Activated B cell treated with CpG ODN at 0.5 μM for 24 hours (primary cell): ENCODE measurements at regions not wholly inside any gene's neighbourhood (a gene's known extent, or its start where the extent isn't known, plus 50 kb on each side); places are given as distances from the start of the nearest gene placed in this dataset.

ENCODE experiments used
- ATAC-seq: fragments of 200-7000 bp; cut with Tn5 transposase; one replicate; pipeline ENCODE4 v1.10.0; 2021; ENCODE audit warnings: low read depth, mild to moderate bottlenecking, moderate library complexity
- CTCF ChIA-PET: fragments of 350-600 bp; sonication (Branson Sonifier 250); formaldehyde crosslinking; loops from one replicate; lab custom pipeline; 2021; ENCODE audit warnings: antibody characterized with exemption; lab: Charles Lee
- POLR2A ChIA-PET: fragments of 350-600 bp; sonication (Branson Sonifier 250); formaldehyde crosslinking; loops from one replicate; lab custom pipeline; 2021; ENCODE audit warnings: antibody characterized with exemption; lab: Charles Lee
- DNase-seq: peaks from one replicate; pipeline ENCODE4 v3.0.0; 2022
- H3K27ac Mint-ChIP-seq: one replicate; pipeline ENCODE4 v1.8.0; 2020; ENCODE audit warnings: mixed read lengths
- H3K27me3 Mint-ChIP-seq: one replicate; pipeline ENCODE4 v1.8.0; 2021; ENCODE audit warnings: mixed read lengths
- H3K36me3 Mint-ChIP-seq: one replicate; pipeline ENCODE4 v1.8.0; 2021; ENCODE audit warnings: low read depth, mixed read lengths
- H3K4me1 Mint-ChIP-seq: one replicate; pipeline ENCODE4 v1.8.0; 2021; ENCODE audit warnings: mixed read lengths
- H3K4me3 Mint-ChIP-seq: one replicate; pipeline ENCODE4 v1.8.0; 2020; ENCODE audit warnings: mild to moderate bottlenecking, mixed read lengths
- H3K9me3 Mint-ChIP-seq: one replicate; pipeline ENCODE4 v1.8.0; 2020; ENCODE audit warnings: mixed read lengths
- intact Hi-C: fragments of 100-400 bp; cut with micrococcal nuclease; formaldehyde crosslinking; loops from one replicate; pipeline ENCODE4 v1.15.1; 2024
- TF ChIP-seq, protein P1 (sequence below): fragments of 200-600 bp; IDR thresholded peaks from one replicate; pipeline ENCODE4 v1.8.0; 2022; ENCODE audit warnings: antibody characterized with exemption, mild to moderate bottlenecking

DNA sequence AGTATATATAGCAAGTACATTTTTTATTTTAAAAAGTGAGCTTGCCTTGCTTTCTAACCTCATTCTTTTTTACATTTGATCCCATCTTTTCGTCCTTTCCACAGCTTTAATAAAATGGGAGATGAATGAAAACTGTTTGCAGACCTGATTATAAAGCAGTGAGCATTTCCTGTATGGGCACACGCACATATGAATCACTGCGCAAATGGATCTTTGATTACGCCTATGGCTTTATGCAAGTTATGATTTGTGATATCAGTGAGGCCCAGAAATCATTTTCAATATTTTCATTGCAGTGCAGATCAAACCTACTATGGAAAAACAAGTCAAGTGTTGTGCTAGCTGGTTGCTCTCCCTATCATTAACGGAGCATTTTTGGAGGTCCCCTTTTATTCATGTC is 1073.0 kb downstream of the MAT2B start:
- DNase-seq: no peak
- no peak overlapping the region for H3K27ac Mint-ChIP-seq
- no peaks in the 10 kb centered on the region for H3K27me3 Mint-ChIP-seq
- H3K4me1 Mint-ChIP-seq: no peaks in the 10 kb centered on the region
- H3K4me3 Mint-ChIP-seq: no peak overlapping the region
- TF ChIP-seq, protein P1, sequence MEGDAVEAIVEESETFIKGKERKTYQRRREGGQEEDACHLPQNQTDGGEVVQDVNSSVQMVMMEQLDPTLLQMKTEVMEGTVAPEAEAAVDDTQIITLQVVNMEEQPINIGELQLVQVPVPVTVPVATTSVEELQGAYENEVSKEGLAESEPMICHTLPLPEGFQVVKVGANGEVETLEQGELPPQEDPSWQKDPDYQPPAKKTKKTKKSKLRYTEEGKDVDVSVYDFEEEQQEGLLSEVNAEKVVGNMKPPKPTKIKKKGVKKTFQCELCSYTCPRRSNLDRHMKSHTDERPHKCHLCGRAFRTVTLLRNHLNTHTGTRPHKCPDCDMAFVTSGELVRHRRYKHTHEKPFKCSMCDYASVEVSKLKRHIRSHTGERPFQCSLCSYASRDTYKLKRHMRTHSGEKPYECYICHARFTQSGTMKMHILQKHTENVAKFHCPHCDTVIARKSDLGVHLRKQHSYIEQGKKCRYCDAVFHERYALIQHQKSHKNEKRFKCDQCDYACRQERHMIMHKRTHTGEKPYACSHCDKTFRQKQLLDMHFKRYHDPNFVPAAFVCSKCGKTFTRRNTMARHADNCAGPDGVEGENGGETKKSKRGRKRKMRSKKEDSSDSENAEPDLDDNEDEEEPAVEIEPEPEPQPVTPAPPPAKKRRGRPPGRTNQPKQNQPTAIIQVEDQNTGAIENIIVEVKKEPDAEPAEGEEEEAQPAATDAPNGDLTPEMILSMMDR: no peak
- CTCF ChIA-PET: no interaction called here
- H3K36me3 Mint-ChIP-seq: no peaks in the 10 kb centered on the region
- H3K9me3 Mint-ChIP-seq: no peaks in the 10 kb centered on the region
- no peak for ATAC-seq
- POLR2A ChIA-PET: no interaction called here
- intact Hi-C loops: no loop called here

DNA sequence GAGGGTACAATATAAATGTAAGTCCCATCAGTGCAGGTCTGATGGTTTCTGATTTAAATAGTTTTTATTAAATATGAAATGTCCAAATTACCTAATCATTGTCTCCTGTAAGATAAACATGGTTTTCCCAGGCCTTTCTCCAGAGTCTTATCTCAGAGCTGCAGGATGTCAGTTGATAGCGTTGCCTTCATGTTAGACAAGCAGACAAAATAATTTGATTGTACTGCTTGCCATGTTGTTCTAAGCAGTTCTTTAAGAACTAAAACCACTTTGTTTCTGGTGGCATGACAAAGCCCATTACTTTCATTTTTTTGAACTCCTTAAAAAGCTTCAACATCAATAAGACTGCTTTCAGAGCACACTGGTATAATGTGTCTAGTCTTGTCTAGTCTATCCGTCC is 1073.5 kb downstream of the MAT2B start:
- H3K36me3 Mint-ChIP-seq: no peaks in the 10 kb centered on the region
- H3K27ac Mint-ChIP-seq: no peak overlapping the region
- intact Hi-C loops: no loop called here
- ChIA-PET CTCF (no interaction called here), POLR2A (no interaction called here)
- no peak overlapping the region for H3K4me3 Mint-ChIP-seq
- no peaks in the 10 kb centered on the region for H3K27me3 Mint-ChIP-seq
- DNase-seq (no peak), ATAC-seq (no peak)
- no peaks in the 10 kb centered on the region for H3K4me1 Mint-ChIP-seq
- H3K9me3 Mint-ChIP-seq: no peaks in the 10 kb centered on the region
- TF ChIP-seq, protein P1: no peak

- H3K27ac Mint-ChIP-seq: no peak overlapping the region
- DNase-seq: no peak
- H3K36me3 Mint-ChIP-seq: no peaks in the 10 kb centered on the region
- ATAC-seq: no peak
- intact Hi-C loops: no loop called here
- no peaks in the 10 kb centered on the region for H3K27me3 Mint-ChIP-seq
- POLR2A ChIA-PET: no interaction called here
- TF ChIP-seq, protein P1: no peak
- H3K4me1 Mint-ChIP-seq: no peaks in the 10 kb centered on the region
- H3K9me3 Mint-ChIP-seq: no peaks in the 10 kb centered on the region
- H3K4me3 Mint-ChIP-seq: no peak overlapping the region
- CTCF ChIA-PET: no interaction called here
These were observed 1074.7 kb downstream of the MAT2B start for GRCh38 chr5:164580155-164580554.

DNA sequence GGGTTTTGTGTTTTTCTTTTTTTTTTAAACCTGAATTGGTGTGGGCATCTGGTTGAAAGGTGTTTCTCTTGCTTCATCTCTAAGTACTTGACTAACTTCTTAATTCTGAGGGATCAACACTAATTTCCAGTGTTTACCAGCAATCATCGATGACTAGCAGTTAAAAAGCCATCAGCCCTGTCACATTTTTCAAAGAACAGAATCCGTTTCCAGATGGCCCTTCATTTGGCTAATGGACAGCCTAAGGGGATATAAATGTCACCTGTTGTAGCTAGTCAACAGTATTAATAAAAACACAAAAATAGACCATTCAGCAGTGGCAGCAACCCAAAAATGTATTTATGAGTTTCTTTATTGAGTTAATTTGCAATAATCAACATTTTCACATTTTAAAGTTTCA is 1076.5 kb downstream of the MAT2B start:
- TF ChIP-seq, protein P1: no peak
- no peak for ATAC-seq
- POLR2A ChIA-PET: no interaction called here

DNA sequence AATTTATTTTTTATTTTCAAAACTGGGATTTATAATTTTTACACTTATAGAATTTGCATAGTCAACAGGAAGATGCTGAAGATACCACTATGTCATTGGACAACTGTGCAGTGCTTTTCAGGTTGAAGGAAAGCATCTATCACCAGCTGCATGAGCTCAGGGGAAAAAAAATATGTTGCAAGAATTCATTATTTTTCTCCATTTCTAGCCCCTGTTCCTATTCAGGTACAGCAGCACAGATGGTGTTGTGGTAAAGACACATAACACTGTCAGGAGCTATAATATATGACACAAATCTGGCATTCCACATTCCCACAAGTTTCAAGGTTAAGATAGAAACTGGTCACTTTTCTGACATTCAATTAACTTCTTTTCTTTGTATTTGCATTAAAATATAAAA is 1088.6 kb downstream of the MAT2B start:
- H3K27me3 Mint-ChIP-seq: no peaks in the 10 kb centered on the region
- H3K4me1 Mint-ChIP-seq: no peaks in the 10 kb centered on the region
- H3K27ac Mint-ChIP-seq: no peak overlapping the region
- H3K36me3 Mint-ChIP-seq: no peaks in the 10 kb centered on the region
- TF ChIP-seq, protein P1: no peak
- intact Hi-C loops: no loop called here
- POLR2A ChIA-PET: no interaction called here
- ATAC-seq (no peak), DNase-seq (no peak)
- CTCF ChIA-PET: no interaction called here
- no peaks in the 10 kb centered on the region for H3K9me3 Mint-ChIP-seq
- H3K4me3 Mint-ChIP-seq: no peak overlapping the region

More for the DNA sequence above, 1076.5 kb downstream of the MAT2B start:
- no peaks in the 10 kb centered on the region for H3K27me3 Mint-ChIP-seq
- H3K9me3 Mint-ChIP-seq: peaks cover 4% of the 10 kb centered on the region
- intact Hi-C loops: no loop called here
- no peaks in the 10 kb centered on the region for H3K36me3 Mint-ChIP-seq
- no peaks in the 10 kb centered on the region for H3K4me1 Mint-ChIP-seq
- H3K27ac Mint-ChIP-seq: no peak overlapping the region
- CTCF ChIA-PET: no interaction called here
- no peak overlapping the region for H3K4me3 Mint-ChIP-seq
- no peak for DNase-seq
